H1 (cell line): ENCODE measurements at regions not wholly inside any gene's neighbourhood (a gene's known extent, or its start where the extent isn't known, plus 50 kb on each side); places are given as distances from the start of the nearest gene placed in this dataset.

Experiments
- CTCF ChIA-PET: fragments of 300-600 bp; sonication (Branson Sonifier 250); formaldehyde crosslinking; loops from one replicate; lab custom pipeline; 2021; ENCODE audit not compliant: partially characterized antibody; lab: Charles Lee
- POLR2A ChIA-PET: fragments of 300-600 bp; sonication (Branson Sonifier 250); formaldehyde crosslinking; loops from one replicate; lab custom pipeline; 2021; ENCODE audit warnings: inconsistent platforms; ENCODE audit not compliant: partially characterized antibody; lab: Charles Lee
- DNase-seq, 2 experiments: peaks; one replicate each; pipeline versions ENCODE4 v3.0.0 to v3.0.0-alpha.2; 2010 to 2022; ENCODE audit warnings: low spot score in 2 of 2, low read depth in 1 of 2, mixed read lengths in 1 of 2
- FAIRE-seq: peaks from 2 replicates; lab custom pipeline; 2011; peaks lifted over from hg19 to GRCh38; lab: Jason Lieb, UNC
- H2AFZ ChIP-seq: 2 replicates; pipeline ENCODE4 v1.8.1; 2012; ENCODE audit warnings: low read length, inconsistent platforms
- H2AK5ac ChIP-seq: 2 replicates; pipeline ENCODE4 v1.6.1; 2013; ENCODE audit warnings: low read depth, low read length
- H2BK120ac ChIP-seq: replicated peaks from 2 replicates; pipeline ENCODE3; 2013; ENCODE audit warnings: low read depth, low read length, inconsistent platforms
- H2BK12ac ChIP-seq: 2 replicates; pipeline ENCODE4 v1.6.1; 2013; ENCODE audit warnings: low read depth, low read length
- H2BK15ac ChIP-seq: 2 replicates; pipeline ENCODE4 v1.6.1; 2013; ENCODE audit warnings: low read length
- H2BK20ac ChIP-seq: 2 replicates; pipeline ENCODE4 v1.6.1; 2013; ENCODE audit warnings: low read length
- H2BK5ac ChIP-seq: 2 replicates; pipeline ENCODE4 v1.6.1; 2013; ENCODE audit warnings: low read depth, low read length
- H3K14ac ChIP-seq: 2 replicates; pipeline ENCODE4 v1.6.1; 2013; ENCODE audit warnings: inconsistent platforms; ENCODE audit not compliant: insufficient read length
- H3K18ac ChIP-seq: 2 replicates; pipeline ENCODE4 v1.6.1; 2013; ENCODE audit warnings: low read length; ENCODE audit errors: extremely low read depth
- H3K23ac ChIP-seq: 2 replicates; pipeline ENCODE4 v1.6.1; 2013; ENCODE audit warnings: inconsistent platforms; ENCODE audit not compliant: insufficient read length
- H3K23me2 ChIP-seq: 2 replicates; pipeline ENCODE4 v1.6.1; 2013; ENCODE audit warnings: low read depth, low read length
- H3K27ac ChIP-seq: 2 replicates; pipeline ENCODE4 v1.6.1; 2011; ENCODE audit warnings: low read depth, low read length, inconsistent platforms
- H3K27me3 ChIP-seq, 4 experiments: replicated peaks in 1 of 4; 1 replicate in 1 of 4; 2 replicates in 3 of 4; pipeline versions ENCODE4 v1.6.1 to v1.8.1; 2011 to 2013; ENCODE audit warnings: low read length in 3 of 4, mild to moderate bottlenecking in 3 of 4, inconsistent platforms in 2 of 4, mixed read lengths in 2 of 4, moderate library complexity in 1 of 4; ENCODE audit not compliant: control insufficient read depth in 3 of 4, insufficient read depth in 3 of 4; ENCODE audit errors: extremely low read depth in 1 of 4
- H3K36me3 ChIP-seq, 4 experiments: 2 replicates each; pipeline versions ENCODE4 v1.6.1 to v1.8.1; 2011 to 2013; ENCODE audit warnings: mild to moderate bottlenecking in 4 of 4, low read length in 3 of 4, moderate library complexity in 2 of 4, control low read depth in 1 of 4, inconsistent platforms in 1 of 4; ENCODE audit not compliant: insufficient read depth in 4 of 4, control insufficient read depth in 2 of 4
- H3K4ac ChIP-seq: replicated peaks from 2 replicates; pipeline ENCODE3; 2013; ENCODE audit warnings: low read length, low read depth, mixed read lengths, inconsistent platforms; ENCODE audit not compliant: insufficient read length
- H3K4me1 ChIP-seq, 4 experiments: replicated peaks in 1 of 4; 1 replicate in 1 of 4; 2 replicates in 3 of 4; pipeline versions ENCODE4 v1.6.1 to v1.8.1; 2011 to 2013; ENCODE audit warnings: low read length in 3 of 4, inconsistent platforms in 2 of 4, mixed read lengths in 1 of 4; ENCODE audit not compliant: insufficient read depth in 4 of 4, control insufficient read depth in 3 of 4
- H3K4me2 ChIP-seq, 2 experiments: 2 replicates each; pipeline versions ENCODE4 v1.6.1 to v1.8.1; 2011 to 2013; ENCODE audit warnings: low read depth in 2 of 2, low read length in 2 of 2, control low read depth in 1 of 2, inconsistent platforms in 1 of 2, mild to moderate bottlenecking in 1 of 2; ENCODE audit not compliant: insufficient read depth in 1 of 2
- H3K4me3 ChIP-seq, 4 experiments: fragments of 200-600, 300-600 bp in 1 of 4; sonication (generic), shearing (Covaris generic), sonication (Bioruptor Twin) in 1 of 4; 2 replicates each; pipeline versions ENCODE4 v1.5.1 to v1.8.1; 2011 to 2016; ENCODE audit warnings: low read length in 4 of 4, low read depth in 3 of 4, control low read depth in 2 of 4, inconsistent platforms in 2 of 4, mild to moderate bottlenecking in 2 of 4, mixed read lengths in 1 of 4, moderate library complexity in 1 of 4; ENCODE audit not compliant: insufficient read depth in 2 of 4; ENCODE audit errors: extremely low read depth in 1 of 4
- H3K56ac ChIP-seq: replicated peaks from 2 replicates; pipeline ENCODE3; 2013; ENCODE audit warnings: low read depth, mild to moderate bottlenecking, mixed read lengths, low read length, inconsistent platforms; ENCODE audit not compliant: insufficient read length
- H3K79me1 ChIP-seq: 2 replicates; pipeline ENCODE4 v1.6.1; 2013; ENCODE audit warnings: low read depth, low read length, control low read depth
- H3K79me2 ChIP-seq, 2 experiments: 2 replicates each; pipeline versions ENCODE4 v1.6.1 to v1.8.1; 2012 to 2013; ENCODE audit warnings: low read length in 2 of 2, mild to moderate bottlenecking in 2 of 2, inconsistent platforms in 1 of 2; ENCODE audit not compliant: insufficient read depth in 2 of 2, control insufficient read depth in 1 of 2
- H3K9ac ChIP-seq, 4 experiments: replicated peaks in 1 of 4; 1 replicate in 1 of 4; 2 replicates in 3 of 4; pipeline versions ENCODE4 v1.6.1 to v1.8.1; 2011 to 2013; ENCODE audit warnings: low read depth in 3 of 4, low read length in 3 of 4, control low read depth in 2 of 4, mild to moderate bottlenecking in 2 of 4, moderate library complexity in 2 of 4, inconsistent platforms in 1 of 4; ENCODE audit errors: extremely low read depth in 1 of 4
- H3K9me3 ChIP-seq, 2 experiments: 2 replicates each; pipeline versions ENCODE4 v1.6.1 to v1.8.1; 2012 to 2013; ENCODE audit warnings: mild to moderate bottlenecking in 2 of 2, moderate library complexity in 2 of 2, control low read depth in 1 of 2, inconsistent platforms in 1 of 2, low read depth in 1 of 2, low read length in 1 of 2, mixed read lengths in 1 of 2; ENCODE audit not compliant: insufficient read depth in 2 of 2
- H4K20me1 ChIP-seq, 2 experiments: replicated peaks in 1 of 2; 2 replicates each; pipeline versions ENCODE3 to v1.8.1; 2011 to 2013; ENCODE audit warnings: inconsistent platforms in 2 of 2, low read length in 2 of 2, mild to moderate bottlenecking in 1 of 2; ENCODE audit not compliant: insufficient read depth in 2 of 2, control insufficient read depth in 1 of 2
- H4K5ac ChIP-seq: 2 replicates; pipeline ENCODE4 v1.6.1; 2013; ENCODE audit warnings: low read length, low read depth, mixed read lengths, inconsistent platforms; ENCODE audit not compliant: insufficient read length
- H4K8ac ChIP-seq: 2 replicates; pipeline ENCODE4 v1.8.0; 2013; ENCODE audit warnings: mild to moderate bottlenecking, moderate library complexity, low read length, inconsistent platforms; ENCODE audit not compliant: insufficient read depth; ENCODE audit errors: extremely low read depth
- H4K91ac ChIP-seq: replicated peaks from 2 replicates; pipeline ENCODE3; 2013; ENCODE audit warnings: low read length, mixed read lengths, inconsistent platforms; ENCODE audit not compliant: insufficient read length
- CREB1 ChIP-seq: IDR thresholded peaks from 2 replicates; pipeline ENCODE4 v1.6.1; 2012; ENCODE audit warnings: inconsistent platforms
- SUZ12 ChIP-seq: fragments of 200-600 bp; sonication (generic); IDR thresholded peaks from 2 replicates; pipeline ENCODE4 v1.6.1; 2012; ENCODE audit warnings: mild to moderate bottlenecking, inconsistent platforms, low read length, moderate library complexity, mixed read lengths
- TAF7 ChIP-seq: optimal IDR thresholded peaks from 2 replicates; pipeline ENCODE3; 2011; ENCODE audit warnings: low read depth, mild to moderate bottlenecking, inconsistent platforms, low read length, moderate library complexity, borderline replicate concordance
- USF2 ChIP-seq: IDR thresholded peaks from 2 replicates; pipeline ENCODE4 v1.6.1; 2011; ENCODE audit warnings: low read length, improper control_type of control experiment
- WGBS, 2 experiments: shearing (Covaris generic) in 1 of 2; methylation state at CpG; one replicate each; pipeline versions ENCODE4 v1.1.6 to v1.1.7; 2013 to 2015; ENCODE audit warnings: low lambda C conversion rate in 2 of 2, mixed read lengths in 2 of 2, inconsistent platforms in 1 of 2, low coverage in 1 of 2, missing lambda C conversion rate in 1 of 2; ENCODE audit not compliant: insufficient replicate concordance in 2 of 2, insufficient coverage in 1 of 2, insufficient read length in 1 of 2; ENCODE audit errors: extremely low coverage in 1 of 2, missing lambda C conversion rate in 1 of 2; 5-methylcytosine and 5-hydroxymethylcytosine counted together

DNA sequence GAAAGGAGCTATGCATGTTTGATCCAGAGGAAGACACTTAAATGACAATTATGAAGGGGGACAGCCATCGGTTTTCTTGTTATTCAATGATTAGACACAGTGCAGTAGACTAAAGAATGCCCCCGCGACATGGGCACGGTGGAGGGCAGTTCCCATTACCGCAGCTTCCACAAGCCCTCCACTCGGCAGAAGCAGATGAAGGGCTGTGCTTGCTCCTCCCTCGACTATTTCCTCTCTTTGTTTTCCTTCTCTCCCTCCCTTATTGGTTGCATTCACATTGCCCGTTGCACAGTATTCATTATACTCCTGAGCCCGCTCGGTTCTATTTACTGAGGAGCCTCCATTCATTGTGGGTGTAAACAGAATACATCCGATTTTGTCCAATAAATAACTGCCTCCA, 138.8 kb upstream of the RASSF8 start (continued):
- TF ChIP-seq SUZ12: no peak

GRCh38 chr12:25822281-25822680, 136.2 kb upstream of the RASSF8 start:
- H3K23me2 ChIP-seq: no peaks in the 10 kb centered on the region
- no peak overlapping the region for H3K9ac ChIP-seq
- H3K14ac ChIP-seq: no peak overlapping the region
- H2AFZ ChIP-seq: no peak overlapping the region
- no peak overlapping the region for H3K18ac ChIP-seq
- no peak overlapping the region for H2AK5ac ChIP-seq
- H3K4me1 ChIP-seq: no peaks in the 10 kb centered on the region; a peak in 1 of 7 replicates
- no peaks in the 10 kb centered on the region for H3K9me3 ChIP-seq
- POLR2A ChIA-PET: no interaction called here
- no peak overlapping the region for H3K23ac ChIP-seq
- H4K20me1 ChIP-seq: no peaks in the 10 kb centered on the region
- no peaks in the 10 kb centered on the region for H3K36me3 ChIP-seq
- no peak overlapping the region for H3K4me2 ChIP-seq
- H3K4me3 ChIP-seq: no peak overlapping the region
- H2BK5ac ChIP-seq: no peak overlapping the region
- DNase-seq (no peak), FAIRE-seq (no peak)
- no peak overlapping the region for H4K91ac ChIP-seq
- no peak for TF ChIP-seq CREB1
- no peak for TF ChIP-seq TAF7
- no peak for TF ChIP-seq USF2
- H3K27ac ChIP-seq: no peak overlapping the region
- no peak overlapping the region for H4K8ac ChIP-seq
- no peak overlapping the region for H4K5ac ChIP-seq
- H2BK20ac ChIP-seq: no peak overlapping the region
- WGBS, 2 experiments: 90% methylated on average over 3 of the region's 3 CpGs; no CpG with 5 or more reads in 1 of the 2 experiments
- H3K4ac ChIP-seq: no peak overlapping the region
- no peak overlapping the region for H2BK12ac ChIP-seq
- H3K79me1 ChIP-seq: no peaks in the 10 kb centered on the region
- H3K79me2 ChIP-seq: no peaks in the 10 kb centered on the region
- no peak overlapping the region for H2BK15ac ChIP-seq
- CTCF ChIA-PET: no interaction called here
- no peak overlapping the region for H2BK120ac ChIP-seq
- no peak overlapping the region for H3K56ac ChIP-seq
- no peaks in the 10 kb centered on the region for H3K27me3 ChIP-seq
